WTC11 (cell line): ENCODE measurements at regions not wholly inside any gene's neighbourhood (a gene's known extent, or its start where the extent isn't known, plus 50 kb on each side); places are given as distances from the start of the nearest gene placed in this dataset.
A peak's percentile ranks its signal among the peaks of the same experiment; 100 is the strongest.

Source experiments
- ATAC-seq: fragments of 200-7000 bp; cut with Tn5 transposase; 2 replicates; pipeline ENCODE4 v1.10.0; 2021; ENCODE audit warnings: mild to moderate bottlenecking, moderate library complexity
- CTCF ChIA-PET: fragments of 300-600 bp; sonication (Branson Sonifier 250); formaldehyde crosslinking; loops from one replicate; lab custom pipeline; 2021; ENCODE audit warnings: antibody characterized with exemption; lab: Charles Lee
- POLR2A ChIA-PET: fragments of 350-600 bp; sonication (Branson Sonifier 250); formaldehyde crosslinking; loops from one replicate; lab custom pipeline; 2021; ENCODE audit warnings: antibody characterized with exemption; lab: Charles Lee
- DNase-seq: peaks from one replicate; pipeline ENCODE4 v3.0.0; 2021; ENCODE audit warnings: low spot score
- H3K27ac Mint-ChIP-seq: 2 replicates; pipeline ENCODE4 v1.8.0; 2021; ENCODE audit warnings: mixed read lengths
- H3K27me3 Mint-ChIP-seq: 2 replicates; pipeline ENCODE4 v1.8.0; 2021; ENCODE audit warnings: low read depth, mild to moderate bottlenecking, moderate library complexity, mixed read lengths
- H3K36me3 Mint-ChIP-seq: 2 replicates; pipeline ENCODE4 v1.8.0; 2021; ENCODE audit warnings: mixed read lengths
- H3K4me1 Mint-ChIP-seq: 2 replicates; pipeline ENCODE4 v1.8.0; 2022; ENCODE audit warnings: mixed read lengths
- H3K4me3 Mint-ChIP-seq: 2 replicates; pipeline ENCODE4 v1.8.0; 2021; ENCODE audit warnings: mild to moderate bottlenecking, moderate library complexity, mixed read lengths
- H3K9me3 Mint-ChIP-seq: 2 replicates; pipeline ENCODE4 v1.8.0; 2021; ENCODE audit warnings: mixed read lengths
- AR ChIP-seq: fragments of 250-450 bp; sonication (Bioruptor Pico); IDR thresholded peaks from 2 replicates; pipeline ENCODE4 v1.9.0; 2021; ENCODE audit warnings: mild to moderate bottlenecking
- ATF3 ChIP-seq: sonication (generic); formaldehyde crosslinking; conservative IDR thresholded peaks from 2 replicates; pipeline ENCODE4 v1.8.1; 2022; ENCODE audit warnings: mild to moderate bottlenecking, missing genetic modification reagents
- CREM ChIP-seq: sonication (generic); formaldehyde crosslinking; IDR thresholded peaks from 2 replicates; pipeline ENCODE4 v1.8.1; 2022; ENCODE audit warnings: mild to moderate bottlenecking, missing genetic modification reagents, moderate library complexity
- ELF4 ChIP-seq: sonication (generic); formaldehyde crosslinking; IDR thresholded peaks from 2 replicates; pipeline ENCODE4 v1.8.1; 2022; ENCODE audit warnings: low read depth, mild to moderate bottlenecking, moderate library complexity, missing genetic modification reagents
- EMX1 ChIP-seq: fragments of 250-450 bp; sonication (Bioruptor Pico); IDR thresholded peaks from 2 replicates; pipeline ENCODE4 v1.8.0; 2021; ENCODE audit warnings: mild to moderate bottlenecking
- ESRRA ChIP-seq: sonication (generic); formaldehyde crosslinking; IDR thresholded peaks from 2 replicates; pipeline ENCODE4 v1.8.1; 2022; ENCODE audit warnings: mild to moderate bottlenecking, missing genetic modification reagents, borderline replicate concordance
- FOXJ3 ChIP-seq: sonication (generic); formaldehyde crosslinking; IDR thresholded peaks from 2 replicates; pipeline ENCODE4 v1.9.0; 2021; ENCODE audit warnings: missing genetic modification reagents, mild to moderate bottlenecking, borderline replicate concordance
- GRHL2 ChIP-seq: fragments of 250-450 bp; sonication (Bioruptor Pico); IDR thresholded peaks from 2 replicates; pipeline ENCODE4 v1.8.0; 2022; ENCODE audit warnings: mild to moderate bottlenecking, moderate library complexity; ENCODE audit not compliant: insufficient replicate concordance, severe bottlenecking
- GTF2I ChIP-seq: fragments of 250-450 bp; sonication (Bioruptor Pico); conservative IDR thresholded peaks from 2 replicates; pipeline ENCODE4 v1.4.0; 2021; ENCODE audit warnings: mild to moderate bottlenecking
- HMGA2 ChIP-seq: fragments of 250-450 bp; sonication (Bioruptor Pico); IDR thresholded peaks from 2 replicates; pipeline ENCODE4 v1.4.0; 2021; ENCODE audit warnings: mild to moderate bottlenecking, moderate library complexity
- IRF2 ChIP-seq: sonication (generic); formaldehyde crosslinking; IDR thresholded peaks from 2 replicates; pipeline ENCODE4 v1.8.0; 2022; ENCODE audit warnings: low read depth, missing genetic modification reagents, borderline replicate concordance
- JUN ChIP-seq: sonication (generic); formaldehyde crosslinking; IDR thresholded peaks from 2 replicates; pipeline ENCODE4 v1.8.0; 2023; ENCODE audit warnings: mild to moderate bottlenecking, missing genetic modification reagents
- MXD4 ChIP-seq: fragments of 250-450 bp; sonication (Bioruptor Pico); IDR thresholded peaks from 2 replicates; pipeline ENCODE4 v1.8.0; 2021; ENCODE audit warnings: mild to moderate bottlenecking, moderate library complexity, borderline replicate concordance
- NFE2L1 ChIP-seq: sonication (generic); formaldehyde crosslinking; IDR thresholded peaks from 2 replicates; pipeline ENCODE4 v1.8.1; 2023; ENCODE audit warnings: missing genetic modification reagents
- NR2C2 ChIP-seq: sonication (generic); formaldehyde crosslinking; IDR thresholded peaks from 2 replicates; pipeline ENCODE4 v1.8.0; 2022; ENCODE audit warnings: mild to moderate bottlenecking, missing genetic modification reagents
- NR3C1 ChIP-seq: sonication (generic); formaldehyde crosslinking; conservative IDR thresholded peaks from 2 replicates; pipeline ENCODE4 v1.8.1; 2023; ENCODE audit warnings: low read depth, mild to moderate bottlenecking, missing genetic modification reagents
- TP53 ChIP-seq: sonication (generic); formaldehyde crosslinking; IDR thresholded peaks from 2 replicates; pipeline ENCODE4 v1.8.1; 2023; ENCODE audit warnings: mild to moderate bottlenecking, missing genetic modification reagents
- ZNF416 ChIP-seq: fragments of 250-450 bp; sonication (Bioruptor Pico); IDR thresholded peaks from 2 replicates; pipeline ENCODE4 v1.9.0; 2021; ENCODE audit warnings: mild to moderate bottlenecking, inconsistent platforms
- ZNF423 ChIP-seq: fragments of 250-450 bp; sonication (Bioruptor Pico); IDR thresholded peaks from 2 replicates; pipeline ENCODE4 v2.1.2; 2022; ENCODE audit warnings: mild to moderate bottlenecking, moderate library complexity
- ZNF425 ChIP-seq: fragments of 250-450 bp; sonication (Bioruptor Pico); conservative IDR thresholded peaks from 2 replicates; pipeline ENCODE4 v1.9.0; 2021; ENCODE audit warnings: mild to moderate bottlenecking
- ZNF512 ChIP-seq: sonication (generic); formaldehyde crosslinking; IDR thresholded peaks from 2 replicates; pipeline ENCODE4 v1.8.1; 2022; ENCODE audit warnings: missing genetic modification reagents, borderline replicate concordance
- ZNF671 ChIP-seq: fragments of 250-450 bp; sonication (Bioruptor Pico); IDR thresholded peaks from 2 replicates; pipeline ENCODE4 v1.8.0; 2021; ENCODE audit warnings: mild to moderate bottlenecking

GRCh38 chrX:125782184-125782583 lies 383.9 kb downstream of the DCAF12L2 start:
- ATAC-seq: peak; percentile 90
- Mint-ChIP-seq H3K9me3 (no peaks in the 10 kb centered on the region), H3K27ac (peak overlapping the region; percentile 67), H3K4me1 (peaks cover 44% of the 10 kb centered on the region), H3K27me3 (no peaks in the 10 kb centered on the region)
- no peak for DNase-seq
- ChIA-PET POLR2A (interaction anchor here (0.7 kb wide), 1 partner anchor 307 kb away, joined by 4 read pairs; no protein-coding TSS in a partner anchor), CTCF (no interaction called here)
- TF ChIP-seq ATF3 (no peak), ZNF512 (no peak), NR3C1 (CRISPR knock-in tag) (no peak), NR2C2 (CRISPR knock-in tag) (no peak), TP53 (CRISPR knock-in tag) (no peak), NFE2L1 (CRISPR knock-in tag) (no peak), AR (CRISPR knock-in tag) (no peak), JUN (CRISPR knock-in tag) (no peak), ELF4 (CRISPR knock-in tag) (no peak)
- TF ChIP-seq, all 79 proteins: peak for 0
- Mint-ChIP-seq H3K36me3 (no peaks in the 10 kb centered on the region), H3K4me3 (no peak overlapping the region)

GRCh38 chrX:125786316-125786715 lies 379.8 kb downstream of the DCAF12L2 start:
- ATAC-seq: peak; percentile 30; the same call in 1 of the 2 replicates
- POLR2A ChIA-PET: no interaction called here
- peaks cover 27% of the 10 kb centered on the region for H3K4me1 Mint-ChIP-seq
- H3K27ac Mint-ChIP-seq: no peak overlapping the region
- no peaks in the 10 kb centered on the region for H3K27me3 Mint-ChIP-seq
- CTCF ChIA-PET: no interaction called here
- no peak for TF ChIP-seq HMGA2
- no peak for TF ChIP-seq MXD4 (CRISPR knock-in tag)
- TF ChIP-seq NR3C1 (CRISPR knock-in tag): no peak
- TF ChIP-seq ZNF425 (CRISPR knock-in tag): no peak
- TF ChIP-seq FOXJ3: no peak
- no peak for TF ChIP-seq ATF3
- TF ChIP-seq ZNF512: no peak
- no peak for TF ChIP-seq GRHL2 (CRISPR knock-in tag)
- TF ChIP-seq ZNF671 (CRISPR knock-in tag): no peak
- no peak for TF ChIP-seq EMX1 (CRISPR knock-in tag)
- no peak for TF ChIP-seq CREM
- no peak for TF ChIP-seq GTF2I (CRISPR knock-in tag)
- no peak for TF ChIP-seq ZNF423 (CRISPR knock-in tag)
- TF ChIP-seq ZNF416 (CRISPR knock-in tag): no peak
- no peak for TF ChIP-seq ESRRA (CRISPR knock-in tag)
- TF ChIP-seq NFE2L1 (CRISPR knock-in tag): no peak
- no peak for TF ChIP-seq IRF2 (CRISPR knock-in tag)
- peaks cover 14% of the 10 kb centered on the region for H3K9me3 Mint-ChIP-seq
- peaks cover 10% of the 10 kb centered on the region; the same call in 1 of the 2 replicates for H3K36me3 Mint-ChIP-seq
- H3K4me3 Mint-ChIP-seq: no peak overlapping the region
- DNase-seq: no peak
